HCT116 (cell line): ENCODE measurements at regions not wholly inside any gene's neighbourhood (a gene's known extent, or its start where the extent isn't known, plus 50 kb on each side); places are given as distances from the start of the nearest gene placed in this dataset.

Experiments used
- ATAC-seq: fragments of 200-7000 bp; cut with Tn5 transposase; 2 replicates; pipeline ENCODE4 v1.9.1; 2020; ENCODE audit warnings: mild to moderate bottlenecking, moderate library complexity
- BruUV-seq: library from RNA; stranded (reverse); fragments of 400-500 nt; replicated peaks from 2 replicates; lab custom pipeline; 2021; lab: Mats Ljungman, UMichigan
- CTCF ChIA-PET: fragments of 300-600 bp; sonication (Branson Sonifier 250); formaldehyde crosslinking; loops from one replicate; lab custom pipeline; 2021; ENCODE audit warnings: antibody characterized with exemption; lab: Charles Lee
- POLR2A ChIA-PET: fragments of 300-600, 350-600 bp; sonication (Branson Sonifier 250); formaldehyde crosslinking; loops from one replicate; lab custom pipeline; 2021; ENCODE audit warnings: antibody characterized with exemption; lab: Charles Lee
- RAD21 ChIA-PET, 2 experiments: fragments of 300-600 bp; sonication (Branson Sonifier 250); formaldehyde crosslinking; loops; one replicate each; lab custom pipeline; 2023; ENCODE audit warnings: low total read pairs in 2 of 2; ENCODE audit not compliant: uncharacterized antibody in 2 of 2, unreplicated experiment in 2 of 2, low non-redundant PET in 1 of 2; lab: Charles Lee
- DNase-seq: peaks from one replicate; pipeline ENCODE4 v3.0.0-alpha.2; 2010; ENCODE audit warnings: low read depth, low spot score
- H2AFZ ChIP-seq: fragments of 200-600 bp; shearing (Covaris generic), sonication (generic); 2 replicates; pipeline ENCODE4 v1.6.1; 2017; ENCODE audit warnings: low read depth, mixed run types, mixed read lengths, antibody characterized with exemption, low read length; ENCODE audit not compliant: poor library complexity, severe bottlenecking
- H3K27ac ChIP-seq: 2 replicates; pipeline ENCODE4 v1.5.1; 2012; ENCODE audit warnings: low read depth, low read length
- H3K27me3 ChIP-seq: fragments of 200-600 bp; sonication (generic); 2 replicates; pipeline ENCODE4 v1.6.1; 2016; ENCODE audit warnings: mixed run types, low read length, mixed read lengths; ENCODE audit not compliant: insufficient read depth
- H3K36me3 ChIP-seq, 2 experiments: fragments of 200-500 bp in 1 of 2; fragments of 200-600 bp in 1 of 2; sonication (Bioruptor generic) in 1 of 2; sonication (generic) in 1 of 2; 2 replicates each; pipeline versions ENCODE4 v1.5.1 to v1.6.1; 2014 to 2016; ENCODE audit warnings: low read length in 2 of 2, inconsistent platforms in 1 of 2, mixed read lengths in 1 of 2, mixed run types in 1 of 2; ENCODE audit not compliant: insufficient read depth in 2 of 2, control insufficient read depth in 1 of 2
- H3K4me1 ChIP-seq, 2 experiments: fragments of 200-600 bp in 1 of 2; sonication (generic) in 1 of 2; 2 replicates each; pipeline versions ENCODE4 v1.5.1 to v1.6.1; 2012 to 2017; ENCODE audit warnings: low read length in 2 of 2, inconsistent platforms in 1 of 2, mild to moderate bottlenecking in 1 of 2, mixed read lengths in 1 of 2, mixed run types in 1 of 2, moderate library complexity in 1 of 2; ENCODE audit not compliant: insufficient read depth in 2 of 2, control insufficient read depth in 1 of 2
- H3K4me2 ChIP-seq: fragments of 200-600 bp; sonication (generic); 2 replicates; pipeline ENCODE4 v1.6.1; 2017; ENCODE audit warnings: mixed run types, low read length, mixed read lengths
- H3K4me3 ChIP-seq, 2 experiments: fragments of 200-600 bp in 1 of 2; sonication (generic) in 1 of 2; replicated peaks in 1 of 2; 2 replicates each; pipeline ENCODE4 v1.5.1; 2011 to 2016; ENCODE audit warnings: low read length in 2 of 2, control low read depth in 1 of 2, low read depth in 1 of 2, mild to moderate bottlenecking in 1 of 2, mixed read lengths in 1 of 2, mixed run types in 1 of 2
- H3K79me2 ChIP-seq: fragments of 200-600 bp; sonication (generic); 2 replicates; pipeline ENCODE4 v1.6.1; 2017; ENCODE audit warnings: mild to moderate bottlenecking, mixed run types, low read length, moderate library complexity, mixed read lengths; ENCODE audit not compliant: insufficient read depth
- H3K9ac ChIP-seq: fragments of 200-600 bp; sonication (generic); 2 replicates; pipeline ENCODE4 v1.6.1; 2016; ENCODE audit warnings: low read length, mixed read lengths
- H3K9me2 ChIP-seq: fragments of 200-600 bp; sonication (generic), shearing (Covaris generic); 2 replicates; pipeline ENCODE4 v1.6.1; 2017; ENCODE audit warnings: mixed run types, mild to moderate bottlenecking, moderate library complexity; ENCODE audit not compliant: insufficient read depth
- H3K9me3 ChIP-seq, 2 experiments: fragments of 200-500 bp in 1 of 2; fragments of 200-600 bp in 1 of 2; sonication (Bioruptor generic) in 1 of 2; sonication (generic) in 1 of 2; 2 replicates each; pipeline ENCODE4 v1.6.1; 2014 to 2017; ENCODE audit warnings: low read length in 2 of 2, mixed read lengths in 2 of 2, inconsistent platforms in 1 of 2, low read depth in 1 of 2, mild to moderate bottlenecking in 1 of 2, mixed run types in 1 of 2, moderate library complexity in 1 of 2; ENCODE audit not compliant: control insufficient read depth in 1 of 2, insufficient read depth in 1 of 2
- H4K20me1 ChIP-seq: fragments of 200-600 bp; sonication (generic), shearing (Covaris generic); 2 replicates; pipeline ENCODE4 v1.6.1; 2017; ENCODE audit warnings: mixed run types, mild to moderate bottlenecking, moderate library complexity; ENCODE audit not compliant: insufficient read depth
- CBX3 ChIP-seq: IDR thresholded peaks from 2 replicates; pipeline ENCODE4 v1.6.1; 2012; ENCODE audit warnings: low read depth
- CEBPB ChIP-seq: IDR thresholded peaks from 2 replicates; pipeline ENCODE4 v1.6.1; 2012; ENCODE audit warnings: low read depth
- EGR1 ChIP-seq: IDR thresholded peaks from 2 replicates; pipeline ENCODE4 v1.6.1; 2012; ENCODE audit warnings: low read depth
- ELF1 ChIP-seq: IDR thresholded peaks from 2 replicates; pipeline ENCODE4 v1.6.1; 2012; ENCODE audit warnings: low read depth, borderline replicate concordance
- EZH2 ChIP-seq: fragments of 200-600 bp; sonication (generic); IDR thresholded peaks from 2 replicates; pipeline ENCODE4 v1.6.1; 2017; ENCODE audit warnings: antibody characterized with exemption, mixed run types
- EZH2phosphoT487 ChIP-seq: fragments of 200-600 bp; IDR thresholded peaks from 2 replicates; pipeline ENCODE4 v1.6.1; 2018; ENCODE audit warnings: antibody characterized with exemption, borderline replicate concordance
- FOSL1 ChIP-seq: IDR thresholded peaks from 2 replicates; pipeline ENCODE4 v1.6.1; 2012; ENCODE audit warnings: low read depth
- JUND ChIP-seq: IDR thresholded peaks from 2 replicates; pipeline ENCODE4 v1.6.1; 2012
- POLR2AphosphoS5 ChIP-seq: IDR thresholded peaks from 2 replicates; pipeline ENCODE4 v1.6.1; 2011; ENCODE audit warnings: mild to moderate bottlenecking, low read depth, low read length, moderate library complexity
- RAD21 ChIP-seq: IDR thresholded peaks from 2 replicates; pipeline ENCODE4 v1.6.1; 2012; ENCODE audit warnings: low read depth, mild to moderate bottlenecking
- SRF ChIP-seq: IDR thresholded peaks from 2 replicates; pipeline ENCODE4 v1.6.1; 2012; ENCODE audit warnings: low read depth
- TCF7L2 ChIP-seq: IDR thresholded peaks from 2 replicates; pipeline ENCODE4 v1.7.0; 2011; ENCODE audit warnings: borderline replicate concordance, inconsistent platforms; ENCODE audit not compliant: insufficient read depth, insufficient read length; ENCODE audit errors: extremely low read depth
- YY1 ChIP-seq: IDR thresholded peaks from 2 replicates; pipeline ENCODE4 v1.6.1; 2011; ENCODE audit warnings: low read length, low read depth, moderate library complexity, mild to moderate bottlenecking; ENCODE audit not compliant: insufficient replicate concordance; ENCODE audit errors: extremely low read depth
- ZFX ChIP-seq: fragments of 450-650 bp; IDR thresholded peaks from 2 replicates; pipeline ENCODE4 v1.6.1; 2017
- ZNF274 ChIP-seq: fragments of 200-500 bp; sonication (Bioruptor generic); IDR thresholded peaks from 2 replicates; pipeline ENCODE4 v1.6.1; 2014; ENCODE audit warnings: mild to moderate bottlenecking, low read depth, low read length, inconsistent platforms
- intact Hi-C: fragments of 100-400 bp; cut with micrococcal nuclease; formaldehyde crosslinking; loops from 2 replicates; pipeline ENCODE4 v1.10.0; 2022
- TF ChIP-seq, protein P1 (sequence below): IDR thresholded peaks from 2 replicates; pipeline ENCODE4 v1.6.1; 2011; ENCODE audit warnings: mild to moderate bottlenecking, low read length, moderate library complexity; ENCODE audit not compliant: insufficient replicate concordance; ENCODE audit errors: extremely low read depth
- TF ChIP-seq, protein P2 (sequence below), 3 experiments: fragments of 200-600 bp in 1 of 3; sonication (generic) in 1 of 3; IDR thresholded peaks in 2 of 3; conservative IDR thresholded peaks in 1 of 3; 2 replicates each; pipeline ENCODE4 v1.5.1; 2012 to 2017; ENCODE audit warnings: low read depth in 2 of 3, low read length in 2 of 3, antibody characterized with exemption in 1 of 3, borderline replicate concordance in 1 of 3, control low read depth in 1 of 3, mild to moderate bottlenecking in 1 of 3, mixed read lengths in 1 of 3, mixed run types in 1 of 3, moderate library complexity in 1 of 3; ENCODE audit not compliant: insufficient read depth in 1 of 3
- TF ChIP-seq, protein P3 (sequence below): IDR thresholded peaks from 2 replicates; pipeline ENCODE4 v1.6.1; 2012; ENCODE audit warnings: low read depth
- TF ChIP-seq, protein P4 (sequence below): IDR thresholded peaks from 2 replicates; pipeline ENCODE4 v1.6.1; 2012
- TF ChIP-seq, protein P5 (sequence below): IDR thresholded peaks from 2 replicates; pipeline ENCODE4 v1.6.1; 2012

DNA sequence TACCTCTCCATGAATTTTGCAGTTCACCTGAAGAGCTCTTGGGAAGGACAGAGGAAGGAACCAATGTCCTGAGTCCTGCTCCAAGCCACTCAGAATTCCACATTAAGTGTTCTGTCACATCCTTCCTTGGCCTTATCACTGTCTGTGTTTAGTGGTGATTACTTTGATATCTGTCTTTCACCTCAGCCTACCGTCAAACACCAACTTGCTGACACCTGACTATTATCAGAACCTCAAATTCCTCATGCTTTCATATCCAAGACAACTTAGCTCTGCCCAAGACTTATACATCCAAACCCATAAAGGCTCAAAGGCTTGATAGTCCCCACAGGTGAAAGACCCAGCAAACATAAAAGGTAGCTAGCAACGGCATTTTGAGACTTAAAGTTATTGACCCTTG is 280.0 kb downstream of the MEX3B start:
- no peak overlapping the region for H3K27ac ChIP-seq
- no peaks in the 10 kb centered on the region for H3K9me2 ChIP-seq
- no peak overlapping the region for H3K4me3 ChIP-seq
- no peak overlapping the region for H2AFZ ChIP-seq
- POLR2A ChIA-PET = no interaction called here
- intact Hi-C loops = no loop called here
- no peaks in the 10 kb centered on the region for H3K79me2 ChIP-seq
- no peak for ATAC-seq
- BruUV-seq = no TSS peak
- H3K9ac ChIP-seq = no peak overlapping the region
- H3K27me3 ChIP-seq = 0 out of 2 replicates have a peak, but pooled peaks cover 15% of the 10 kb centered on the region
- no peak overlapping the region for H3K4me2 ChIP-seq
- no peaks in the 10 kb centered on the region for H3K36me3 ChIP-seq
- no peak for TF ChIP-seq RAD21
- no peak for TF ChIP-seq JUND
- no peak for TF ChIP-seq ELF1
- TF ChIP-seq, protein P1, sequence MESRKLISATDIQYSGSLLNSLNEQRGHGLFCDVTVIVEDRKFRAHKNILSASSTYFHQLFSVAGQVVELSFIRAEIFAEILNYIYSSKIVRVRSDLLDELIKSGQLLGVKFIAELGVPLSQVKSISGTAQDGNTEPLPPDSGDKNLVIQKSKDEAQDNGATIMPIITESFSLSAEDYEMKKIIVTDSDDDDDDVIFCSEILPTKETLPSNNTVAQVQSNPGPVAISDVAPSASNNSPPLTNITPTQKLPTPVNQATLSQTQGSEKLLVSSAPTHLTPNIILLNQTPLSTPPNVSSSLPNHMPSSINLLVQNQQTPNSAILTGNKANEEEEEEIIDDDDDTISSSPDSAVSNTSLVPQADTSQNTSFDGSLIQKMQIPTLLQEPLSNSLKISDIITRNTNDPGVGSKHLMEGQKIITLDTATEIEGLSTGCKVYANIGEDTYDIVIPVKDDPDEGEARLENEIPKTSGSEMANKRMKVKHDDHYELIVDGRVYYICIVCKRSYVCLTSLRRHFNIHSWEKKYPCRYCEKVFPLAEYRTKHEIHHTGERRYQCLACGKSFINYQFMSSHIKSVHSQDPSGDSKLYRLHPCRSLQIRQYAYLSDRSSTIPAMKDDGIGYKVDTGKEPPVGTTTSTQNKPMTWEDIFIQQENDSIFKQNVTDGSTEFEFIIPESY = no peak
- no peak for TF ChIP-seq EGR1
- TF ChIP-seq, protein P2, sequence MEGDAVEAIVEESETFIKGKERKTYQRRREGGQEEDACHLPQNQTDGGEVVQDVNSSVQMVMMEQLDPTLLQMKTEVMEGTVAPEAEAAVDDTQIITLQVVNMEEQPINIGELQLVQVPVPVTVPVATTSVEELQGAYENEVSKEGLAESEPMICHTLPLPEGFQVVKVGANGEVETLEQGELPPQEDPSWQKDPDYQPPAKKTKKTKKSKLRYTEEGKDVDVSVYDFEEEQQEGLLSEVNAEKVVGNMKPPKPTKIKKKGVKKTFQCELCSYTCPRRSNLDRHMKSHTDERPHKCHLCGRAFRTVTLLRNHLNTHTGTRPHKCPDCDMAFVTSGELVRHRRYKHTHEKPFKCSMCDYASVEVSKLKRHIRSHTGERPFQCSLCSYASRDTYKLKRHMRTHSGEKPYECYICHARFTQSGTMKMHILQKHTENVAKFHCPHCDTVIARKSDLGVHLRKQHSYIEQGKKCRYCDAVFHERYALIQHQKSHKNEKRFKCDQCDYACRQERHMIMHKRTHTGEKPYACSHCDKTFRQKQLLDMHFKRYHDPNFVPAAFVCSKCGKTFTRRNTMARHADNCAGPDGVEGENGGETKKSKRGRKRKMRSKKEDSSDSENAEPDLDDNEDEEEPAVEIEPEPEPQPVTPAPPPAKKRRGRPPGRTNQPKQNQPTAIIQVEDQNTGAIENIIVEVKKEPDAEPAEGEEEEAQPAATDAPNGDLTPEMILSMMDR (IDR thresholded peaks at IDR 0.05 in 2 of 3, conservative IDR thresholded peaks at IDR 0.05 in 1 of 3; ENCODE audit: borderline replicate concordance in 1 of 3, insufficient read depth in 1 of 3, low read depth in 2 of 3, low read length in 2 of 3) = no peak
- TF ChIP-seq POLR2AphosphoS5 = no peak
- TF ChIP-seq EZH2phosphoT487 = no peak
- no peak for TF ChIP-seq TCF7L2
- TF ChIP-seq FOSL1 = no peak
- TF ChIP-seq, protein P3, sequence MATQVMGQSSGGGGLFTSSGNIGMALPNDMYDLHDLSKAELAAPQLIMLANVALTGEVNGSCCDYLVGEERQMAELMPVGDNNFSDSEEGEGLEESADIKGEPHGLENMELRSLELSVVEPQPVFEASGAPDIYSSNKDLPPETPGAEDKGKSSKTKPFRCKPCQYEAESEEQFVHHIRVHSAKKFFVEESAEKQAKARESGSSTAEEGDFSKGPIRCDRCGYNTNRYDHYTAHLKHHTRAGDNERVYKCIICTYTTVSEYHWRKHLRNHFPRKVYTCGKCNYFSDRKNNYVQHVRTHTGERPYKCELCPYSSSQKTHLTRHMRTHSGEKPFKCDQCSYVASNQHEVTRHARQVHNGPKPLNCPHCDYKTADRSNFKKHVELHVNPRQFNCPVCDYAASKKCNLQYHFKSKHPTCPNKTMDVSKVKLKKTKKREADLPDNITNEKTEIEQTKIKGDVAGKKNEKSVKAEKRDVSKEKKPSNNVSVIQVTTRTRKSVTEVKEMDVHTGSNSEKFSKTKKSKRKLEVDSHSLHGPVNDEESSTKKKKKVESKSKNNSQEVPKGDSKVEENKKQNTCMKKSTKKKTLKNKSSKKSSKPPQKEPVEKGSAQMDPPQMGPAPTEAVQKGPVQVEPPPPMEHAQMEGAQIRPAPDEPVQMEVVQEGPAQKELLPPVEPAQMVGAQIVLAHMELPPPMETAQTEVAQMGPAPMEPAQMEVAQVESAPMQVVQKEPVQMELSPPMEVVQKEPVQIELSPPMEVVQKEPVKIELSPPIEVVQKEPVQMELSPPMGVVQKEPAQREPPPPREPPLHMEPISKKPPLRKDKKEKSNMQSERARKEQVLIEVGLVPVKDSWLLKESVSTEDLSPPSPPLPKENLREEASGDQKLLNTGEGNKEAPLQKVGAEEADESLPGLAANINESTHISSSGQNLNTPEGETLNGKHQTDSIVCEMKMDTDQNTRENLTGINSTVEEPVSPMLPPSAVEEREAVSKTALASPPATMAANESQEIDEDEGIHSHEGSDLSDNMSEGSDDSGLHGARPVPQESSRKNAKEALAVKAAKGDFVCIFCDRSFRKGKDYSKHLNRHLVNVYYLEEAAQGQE = no peak
- TF ChIP-seq, protein P4, sequence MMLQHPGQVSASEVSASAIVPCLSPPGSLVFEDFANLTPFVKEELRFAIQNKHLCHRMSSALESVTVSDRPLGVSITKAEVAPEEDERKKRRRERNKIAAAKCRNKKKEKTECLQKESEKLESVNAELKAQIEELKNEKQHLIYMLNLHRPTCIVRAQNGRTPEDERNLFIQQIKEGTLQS = no peak
- TF ChIP-seq EZH2 = no peak
- no peak for TF ChIP-seq CEBPB
- TF ChIP-seq SRF = no peak
- TF ChIP-seq CBX3 = no peak
- TF ChIP-seq, protein P5, sequence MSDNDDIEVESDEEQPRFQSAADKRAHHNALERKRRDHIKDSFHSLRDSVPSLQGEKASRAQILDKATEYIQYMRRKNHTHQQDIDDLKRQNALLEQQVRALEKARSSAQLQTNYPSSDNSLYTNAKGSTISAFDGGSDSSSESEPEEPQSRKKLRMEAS = no peak
- no peak for TF ChIP-seq YY1
- TF ChIP-seq ZNF274 = no peak
- TF ChIP-seq ZFX = no peak
- TF ChIP-seq, all 23 proteins: peak for 0
- no peak for DNase-seq
- RAD21 ChIA-PET = no interaction called here
- Histone ChIP-seq H3K9me3 (no peaks in the 10 kb centered on the region), H4K20me1 (no peaks in the 10 kb centered on the region), H3K4me1 (no peaks in the 10 kb centered on the region)
- CTCF ChIA-PET = no interaction called here
